Hepatocyte (in vitro differentiated cells): ENCODE measurements at regions not wholly inside any gene's neighbourhood (a gene's known extent, or its start where the extent isn't known, plus 50 kb on each side); places are given as distances from the start of the nearest gene placed in this dataset.
A peak's percentile ranks its signal among the peaks of the same experiment; 100 is the strongest.
"Not testable (repeated sequence)": the region's sequence is repeated elsewhere in the genome, so short reads cannot be mapped to it uniquely, and the experiment has no call there.

Source experiments
- DNase-seq: peaks from one replicate; pipeline ENCODE4 v3.0.0-alpha.2; 2016; ENCODE audit warnings: low spot score
- H2AFZ ChIP-seq: fragments of 200-600 bp; sonication (generic); 2 replicates; pipeline ENCODE4 v1.6.0; 2016; ENCODE audit warnings: antibody characterized with exemption, mild to moderate bottlenecking
- H3K27ac ChIP-seq: fragments of 200-600 bp; sonication (generic); 2 replicates; pipeline ENCODE4 v1.5.1; 2016; ENCODE audit warnings: mild to moderate bottlenecking
- H3K27me3 ChIP-seq: fragments of 200-600 bp; sonication (generic); 2 replicates; pipeline ENCODE4 v1.6.1; 2016
- H3K36me3 ChIP-seq: fragments of 200-600 bp; sonication (generic); replicated peaks from 2 replicates; pipeline ENCODE4 v1.5.1; 2016; ENCODE audit warnings: low read depth; ENCODE audit not compliant: insufficient read depth
- H3K4me1 ChIP-seq: fragments of 200-600 bp; sonication (generic); 2 replicates; pipeline ENCODE4 v1.5.1; 2016; ENCODE audit warnings: mild to moderate bottlenecking, moderate library complexity; ENCODE audit not compliant: insufficient read depth
- H3K4me2 ChIP-seq: fragments of 200-600 bp; sonication (generic); 2 replicates; pipeline ENCODE4 v1.6.0; 2016
- H3K4me3 ChIP-seq: fragments of 200-600 bp; sonication (generic); 2 replicates; pipeline ENCODE4 v1.5.1; 2016; ENCODE audit warnings: mild to moderate bottlenecking
- H3K79me2 ChIP-seq: fragments of 200-600 bp; sonication (generic); 2 replicates; pipeline ENCODE4 v1.6.0; 2017; ENCODE audit warnings: mild to moderate bottlenecking
- H3K9me2 ChIP-seq: fragments of 200-600 bp; sonication (generic); replicated peaks from 2 replicates; pipeline ENCODE4 v1.6.0; 2017; ENCODE audit warnings: mild to moderate bottlenecking; ENCODE audit not compliant: insufficient read depth
- H3K9me3 ChIP-seq: fragments of 200-600 bp; sonication (generic); 2 replicates; pipeline ENCODE4 v1.5.1; 2016; ENCODE audit warnings: low read depth, mild to moderate bottlenecking
- H4K20me1 ChIP-seq: fragments of 200-600 bp; sonication (generic); 2 replicates; pipeline ENCODE4 v1.6.0; 2016; ENCODE audit warnings: mild to moderate bottlenecking; ENCODE audit not compliant: insufficient read depth, poor library complexity, severe bottlenecking
- EZH2 ChIP-seq: fragments of 200-600 bp; sonication (generic); IDR thresholded peaks from 2 replicates; pipeline ENCODE4 v1.6.1; 2016; ENCODE audit warnings: antibody characterized with exemption, mild to moderate bottlenecking, borderline replicate concordance
- EZH2phosphoT487 ChIP-seq: fragments of 200-600 bp; sonication (generic); IDR thresholded peaks from one replicate; pipeline ENCODE4 v1.6.1; 2018; ENCODE audit warnings: antibody characterized with exemption, mild to moderate bottlenecking, low read depth, moderate library complexity; ENCODE audit not compliant: unreplicated experiment, severe bottlenecking
- WGBS: methylation state at CpG from one replicate; pipeline ENCODE4 v1.1.6; 2016; ENCODE audit warnings: low lambda C conversion rate; ENCODE audit errors: missing lambda C conversion rate; 5-methylcytosine and 5-hydroxymethylcytosine counted together
- TF ChIP-seq, protein P1 (sequence below): fragments of 200-600 bp; sonication (generic); IDR thresholded peaks from 2 replicates; pipeline ENCODE4 v1.5.1; 2016; ENCODE audit warnings: antibody characterized with exemption, mild to moderate bottlenecking; ENCODE audit not compliant: poor library complexity

DNA sequence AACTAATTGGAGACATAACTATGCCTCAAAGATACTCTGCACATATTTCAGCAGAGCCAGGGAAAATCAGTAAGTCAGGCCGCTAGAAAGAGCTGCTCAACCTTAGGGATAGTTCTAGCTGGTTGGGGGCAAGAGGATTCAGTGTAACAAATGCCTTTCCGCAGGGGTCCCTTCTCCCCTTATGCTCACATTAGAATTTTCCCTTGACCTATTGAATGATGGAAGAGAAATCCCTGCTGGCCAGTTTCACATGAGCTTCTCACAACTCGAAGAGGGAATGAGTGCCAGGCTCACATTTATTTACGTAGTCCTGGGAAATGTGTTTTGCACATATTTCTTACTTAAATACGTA is 66.2 kb upstream of the USP9X start:
- no peak overlapping the region for H3K4me3 ChIP-seq
- TF ChIP-seq, protein P1, sequence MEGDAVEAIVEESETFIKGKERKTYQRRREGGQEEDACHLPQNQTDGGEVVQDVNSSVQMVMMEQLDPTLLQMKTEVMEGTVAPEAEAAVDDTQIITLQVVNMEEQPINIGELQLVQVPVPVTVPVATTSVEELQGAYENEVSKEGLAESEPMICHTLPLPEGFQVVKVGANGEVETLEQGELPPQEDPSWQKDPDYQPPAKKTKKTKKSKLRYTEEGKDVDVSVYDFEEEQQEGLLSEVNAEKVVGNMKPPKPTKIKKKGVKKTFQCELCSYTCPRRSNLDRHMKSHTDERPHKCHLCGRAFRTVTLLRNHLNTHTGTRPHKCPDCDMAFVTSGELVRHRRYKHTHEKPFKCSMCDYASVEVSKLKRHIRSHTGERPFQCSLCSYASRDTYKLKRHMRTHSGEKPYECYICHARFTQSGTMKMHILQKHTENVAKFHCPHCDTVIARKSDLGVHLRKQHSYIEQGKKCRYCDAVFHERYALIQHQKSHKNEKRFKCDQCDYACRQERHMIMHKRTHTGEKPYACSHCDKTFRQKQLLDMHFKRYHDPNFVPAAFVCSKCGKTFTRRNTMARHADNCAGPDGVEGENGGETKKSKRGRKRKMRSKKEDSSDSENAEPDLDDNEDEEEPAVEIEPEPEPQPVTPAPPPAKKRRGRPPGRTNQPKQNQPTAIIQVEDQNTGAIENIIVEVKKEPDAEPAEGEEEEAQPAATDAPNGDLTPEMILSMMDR = no peak
- no peak for TF ChIP-seq EZH2
- no peak for TF ChIP-seq EZH2phosphoT487
- no peaks in the 10 kb centered on the region for H3K36me3 ChIP-seq
- no peaks in the 10 kb centered on the region for H3K27me3 ChIP-seq
- no peaks in the 10 kb centered on the region for H3K9me3 ChIP-seq
- peaks cover 4% of the 10 kb centered on the region for H3K4me1 ChIP-seq
- WGBS = 76% methylated on average over 5 of the region's 5 CpGs
- H3K9me2 ChIP-seq = no peaks in the 10 kb centered on the region
- no peak overlapping the region for H2AFZ ChIP-seq
- no peak overlapping the region for H3K4me2 ChIP-seq
- DNase-seq = no peak
- no peaks in the 10 kb centered on the region for H4K20me1 ChIP-seq
- no peak overlapping the region for H3K27ac ChIP-seq
- no peaks in the 10 kb centered on the region for H3K79me2 ChIP-seq

DNA sequence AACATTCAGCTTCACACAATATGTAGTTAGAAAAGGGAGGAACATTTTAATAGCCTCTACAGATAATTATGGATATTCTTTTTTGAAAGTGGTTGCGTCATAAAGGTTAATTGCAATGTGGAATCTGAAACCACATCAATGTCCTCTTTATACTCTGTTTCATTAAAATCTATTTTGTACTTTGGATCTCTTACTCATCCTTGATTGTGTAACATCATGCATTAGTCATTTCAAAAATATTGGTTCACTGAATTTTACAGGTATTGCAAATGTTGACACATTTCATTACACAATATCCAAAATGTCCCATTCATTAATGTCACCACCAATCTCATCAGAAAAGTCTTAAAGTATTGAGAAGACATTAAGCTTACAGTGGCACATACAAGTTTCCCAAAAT is 62.7 kb upstream of the USP9X start:
- no peaks in the 10 kb centered on the region for H3K36me3 ChIP-seq
- no peaks in the 10 kb centered on the region for H4K20me1 ChIP-seq
- H3K27ac ChIP-seq = peak overlapping the region; percentile 31
- WGBS = 86% methylated on average over 1 of the region's 1 CpG
- H3K9me2 ChIP-seq = no peaks in the 10 kb centered on the region
- DNase-seq = no peak
- H3K9me3 ChIP-seq = no peaks in the 10 kb centered on the region
- H2AFZ ChIP-seq = no peak overlapping the region
- H3K4me1 ChIP-seq = peaks cover 28% of the 10 kb centered on the region
- no peak overlapping the region for H3K4me2 ChIP-seq
- H3K4me3 ChIP-seq = no peak overlapping the region
- H3K27me3 ChIP-seq = no peaks in the 10 kb centered on the region
- TF ChIP-seq EZH2phosphoT487 = no peak
- TF ChIP-seq EZH2 = no peak
- TF ChIP-seq, protein P1 = no peak
- no peaks in the 10 kb centered on the region for H3K79me2 ChIP-seq

DNA sequence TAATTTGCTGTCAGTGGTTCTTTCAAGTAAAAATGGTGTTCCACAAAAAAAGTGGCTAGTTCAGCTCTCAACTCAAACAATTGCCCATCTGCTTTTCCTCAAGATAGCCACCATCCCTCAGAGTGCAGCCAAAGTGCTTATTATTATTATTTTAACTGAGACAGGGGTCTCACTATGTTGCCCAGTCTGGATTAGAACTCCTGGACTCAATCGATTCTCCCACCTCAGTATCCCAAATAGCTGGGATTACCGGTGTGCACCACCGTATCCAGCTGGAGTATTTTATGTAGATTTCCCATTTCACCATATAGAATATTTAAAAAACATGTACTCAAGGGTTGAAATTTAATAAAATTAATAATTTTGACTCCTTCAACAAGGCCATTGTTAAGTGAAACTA is 62.1 kb upstream of the USP9X start:
- peak overlapping the region; percentile 31 for H3K27ac ChIP-seq
- H3K36me3 ChIP-seq = no peaks in the 10 kb centered on the region
- peaks cover 28% of the 10 kb centered on the region for H3K4me1 ChIP-seq
- no peaks in the 10 kb centered on the region for H4K20me1 ChIP-seq
- TF ChIP-seq EZH2 (no peak), EZH2phosphoT487 (no peak)
- TF ChIP-seq, protein P1 = no peak
- H2AFZ ChIP-seq = no peak overlapping the region
- H3K4me2 ChIP-seq = no peak overlapping the region
- no peaks in the 10 kb centered on the region for H3K9me3 ChIP-seq
- H3K9me2 ChIP-seq = no peaks in the 10 kb centered on the region
- no peaks in the 10 kb centered on the region for H3K79me2 ChIP-seq
- no peak for DNase-seq
- H3K27me3 ChIP-seq = no peaks in the 10 kb centered on the region
- no peak overlapping the region for H3K4me3 ChIP-seq
- 93% methylated on average over 3 of the region's 3 CpGs for WGBS

DNA sequence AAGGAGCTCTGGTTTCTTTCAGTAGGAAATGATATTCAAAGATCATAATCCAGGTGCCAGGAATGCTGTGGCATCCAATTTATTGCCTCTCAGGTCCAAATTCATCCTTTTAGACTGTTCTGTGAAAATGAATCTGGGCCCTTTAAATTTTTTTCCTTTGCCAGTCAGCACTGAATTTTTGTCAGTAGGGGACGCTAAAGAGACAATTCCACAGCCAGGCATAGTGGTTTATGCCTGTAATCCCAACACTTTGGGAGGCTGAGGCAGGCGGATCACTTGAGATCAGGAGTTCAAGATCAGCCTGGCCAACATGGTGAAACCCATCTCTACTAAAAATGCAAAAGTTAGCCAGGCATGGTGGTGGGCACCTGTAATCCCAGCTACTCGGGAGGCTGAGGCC is 60.9 kb upstream of the USP9X start:
- not testable (repeated sequence) for H3K4me2 ChIP-seq, DNase-seq, H3K9me2 ChIP-seq, H3K36me3 ChIP-seq, H2AFZ ChIP-seq, H3K27ac ChIP-seq, H3K79me2 ChIP-seq, H4K20me1 ChIP-seq, H3K9me3 ChIP-seq, H3K4me3 ChIP-seq, H3K27me3 ChIP-seq
- H3K4me1 ChIP-seq = peaks cover 28% of the 10 kb centered on the region
- whole genome bisulfite sequencing = 59% methylated on average over 3 of the region's 3 CpGs
- TF ChIP-seq, protein P1 = peak; percentile 19
